ENCODE measurements at regions not wholly inside any gene's neighbourhood (a gene's known extent, or its start where the extent isn't known, plus 50 kb on each side); places are given as distances from the start of the nearest gene placed in this dataset.

DNA sequence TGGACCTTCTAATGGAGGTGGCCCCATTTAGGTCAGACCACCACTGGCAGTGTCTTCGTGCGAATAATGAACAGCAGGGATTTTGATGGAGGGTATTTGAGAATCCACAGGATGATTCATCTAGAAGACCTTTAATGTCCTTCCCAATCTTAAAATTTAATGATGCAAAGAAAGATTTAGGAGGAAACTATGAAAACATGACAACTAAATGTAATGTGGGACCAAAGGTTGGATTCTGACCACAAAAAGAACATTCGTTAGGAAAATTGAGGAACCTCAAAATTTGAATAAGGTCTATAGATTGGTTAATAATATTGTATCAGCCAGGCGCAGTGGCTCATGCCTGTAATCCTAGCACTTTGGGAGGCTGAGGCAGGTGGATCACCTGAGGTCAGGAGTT lies 78.2 kb upstream of the TMPO start:
- intact Hi-C loops (cut with DNase I), result no loop called here
- H3K27ac ChIP-seq, result no peak overlapping the region

DNA sequence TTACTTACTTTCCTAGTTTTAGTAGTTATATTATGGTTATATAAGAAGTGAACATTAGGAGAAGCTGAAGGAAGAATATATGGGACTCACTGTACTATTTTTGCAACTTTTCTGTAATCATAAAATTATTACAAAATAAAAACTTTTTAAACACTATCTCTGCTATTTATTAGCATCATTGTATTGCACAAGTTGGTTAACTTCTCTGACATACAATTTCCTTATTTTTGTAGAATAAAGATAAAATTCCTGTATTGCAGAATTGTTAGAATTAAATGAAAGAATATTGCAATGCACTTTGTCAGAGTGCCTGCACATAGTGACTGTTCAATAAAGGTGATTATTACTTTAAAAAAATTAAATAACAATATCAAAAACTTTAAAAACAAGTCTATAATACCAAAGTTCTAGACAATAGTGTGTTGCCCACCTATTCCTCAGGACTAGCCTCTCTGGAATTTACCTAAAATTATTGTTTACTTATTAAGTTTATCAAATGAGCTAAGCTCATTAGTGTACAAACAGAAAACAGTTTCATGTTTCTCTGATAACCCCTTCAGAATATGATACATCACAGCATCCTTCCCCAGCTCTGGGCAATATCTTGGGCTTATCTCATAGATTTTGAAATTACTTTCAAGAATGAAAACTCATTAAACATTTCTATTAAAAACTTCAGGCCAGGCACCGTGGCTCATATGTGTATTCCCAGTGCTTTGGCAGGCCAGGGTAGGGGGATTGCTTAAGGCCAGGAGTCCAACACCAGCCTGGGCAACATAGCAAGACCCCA lies 77.4 kb upstream of the TMPO start:
- Histone ChIP-seq H3K27ac (no peak overlapping the region), H3K4me1 (no peaks in the 10 kb centered on the region), H3K27me3 (no peaks in the 10 kb centered on the region), H3K9me3 (no peaks in the 10 kb centered on the region), H3K4me3 (replicated peaks in 1 of 3) (no peak overlapping the region), H3K36me3 (no peaks in the 10 kb centered on the region)
- intact Hi-C loops (cut with DNase I), result no loop called here
- TF ChIP-seq POLR2A (IDR thresholded peaks at IDR 0.05), result no peak
- TF ChIP-seq, protein P1, sequence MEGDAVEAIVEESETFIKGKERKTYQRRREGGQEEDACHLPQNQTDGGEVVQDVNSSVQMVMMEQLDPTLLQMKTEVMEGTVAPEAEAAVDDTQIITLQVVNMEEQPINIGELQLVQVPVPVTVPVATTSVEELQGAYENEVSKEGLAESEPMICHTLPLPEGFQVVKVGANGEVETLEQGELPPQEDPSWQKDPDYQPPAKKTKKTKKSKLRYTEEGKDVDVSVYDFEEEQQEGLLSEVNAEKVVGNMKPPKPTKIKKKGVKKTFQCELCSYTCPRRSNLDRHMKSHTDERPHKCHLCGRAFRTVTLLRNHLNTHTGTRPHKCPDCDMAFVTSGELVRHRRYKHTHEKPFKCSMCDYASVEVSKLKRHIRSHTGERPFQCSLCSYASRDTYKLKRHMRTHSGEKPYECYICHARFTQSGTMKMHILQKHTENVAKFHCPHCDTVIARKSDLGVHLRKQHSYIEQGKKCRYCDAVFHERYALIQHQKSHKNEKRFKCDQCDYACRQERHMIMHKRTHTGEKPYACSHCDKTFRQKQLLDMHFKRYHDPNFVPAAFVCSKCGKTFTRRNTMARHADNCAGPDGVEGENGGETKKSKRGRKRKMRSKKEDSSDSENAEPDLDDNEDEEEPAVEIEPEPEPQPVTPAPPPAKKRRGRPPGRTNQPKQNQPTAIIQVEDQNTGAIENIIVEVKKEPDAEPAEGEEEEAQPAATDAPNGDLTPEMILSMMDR (IDR thresholded peaks at IDR 0.05), result no peak
- no peak for DNase-seq
- WGBS, 2 donors, result 87 to 89% methylated on average over 1 of the region's 1 CpG

More for the DNA sequence above, 78.2 kb upstream of the TMPO start:
- Histone ChIP-seq H3K4me1 (no peaks in the 10 kb centered on the region), H3K27me3 (no peaks in the 10 kb centered on the region), H3K4me3 (replicated peaks in 1 of 3) (no peak overlapping the region), H3K9me3 (no peaks in the 10 kb centered on the region), H3K36me3 (no peaks in the 10 kb centered on the region)
- TF ChIP-seq, protein P1 (IDR thresholded peaks at IDR 0.05), result no peak
- TF ChIP-seq POLR2A (IDR thresholded peaks at IDR 0.05), result no peak
- 92 to 94% methylated on average over 4 of the region's 4 CpGs for WGBS, 2 donors
- no peak for DNase-seq

DNA sequence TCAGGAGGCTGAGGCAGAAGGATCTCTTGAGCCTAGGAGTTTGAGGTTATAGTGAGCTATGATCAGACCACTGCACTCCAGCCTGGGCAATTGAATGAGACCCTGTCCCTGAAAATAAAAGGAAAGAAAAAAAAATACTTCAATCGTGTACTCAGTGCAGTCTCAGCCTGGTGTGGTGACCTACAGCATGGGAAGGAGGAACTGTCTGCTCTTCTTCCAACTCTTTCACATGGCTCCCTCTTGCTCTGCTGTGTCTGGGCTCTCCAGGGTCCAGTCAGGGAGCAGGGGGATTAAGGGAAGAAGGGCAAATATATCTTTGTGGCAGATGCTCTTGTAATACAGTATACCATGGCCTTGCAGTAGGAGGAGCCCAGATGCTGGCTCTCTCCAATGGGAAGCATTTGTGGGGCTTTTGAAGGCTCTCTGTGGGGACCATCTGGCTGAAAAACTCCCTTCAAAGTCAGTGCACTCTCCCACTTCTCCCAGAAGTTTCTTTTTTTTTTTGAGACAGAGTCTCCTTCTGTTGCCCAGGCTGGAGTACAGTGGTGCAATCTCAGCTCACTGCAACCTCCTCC lies 76.6 kb upstream of the TMPO start:
- Histone ChIP-seq H3K36me3 (no peaks in the 10 kb centered on the region), H3K9me3 (no peaks in the 10 kb centered on the region), H3K4me3 (replicated peaks in 1 of 3) (no peak overlapping the region), H3K27me3 (no peaks in the 10 kb centered on the region), H3K4me1 (no peaks in the 10 kb centered on the region), H3K27ac (no peak overlapping the region)
- intact Hi-C loops (cut with DNase I), result no loop called here
- 59 to 70% methylated on average over 1 of the region's 1 CpG for WGBS, 2 donors
- DNase-seq, result no peak
- no peak for TF ChIP-seq POLR2A (IDR thresholded peaks at IDR 0.05)
- TF ChIP-seq, protein P1 (IDR thresholded peaks at IDR 0.05), result no peak

DNA sequence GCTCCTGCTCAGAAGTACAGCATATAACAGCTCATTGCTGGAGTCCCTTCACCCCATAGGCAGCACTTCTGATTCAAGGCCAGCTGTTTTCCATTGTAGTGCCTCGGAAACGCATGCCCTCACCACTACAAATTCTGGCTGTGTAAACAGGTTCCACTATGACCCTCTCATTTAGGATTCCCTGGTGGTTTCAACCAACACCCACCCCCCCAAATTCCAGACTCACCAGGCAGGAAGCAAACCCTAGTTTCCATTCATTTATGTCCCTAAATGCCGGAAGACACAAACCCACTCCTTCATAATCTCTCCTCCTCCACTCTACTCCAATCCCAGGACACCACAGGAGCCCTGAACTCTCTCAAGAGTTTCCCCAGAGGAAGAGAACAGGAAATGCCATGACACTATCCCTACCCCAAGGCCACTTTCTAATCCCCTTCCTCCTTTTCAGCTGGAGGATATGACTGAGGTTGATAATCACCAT lies 75.9 kb upstream of the TMPO start:
- Histone ChIP-seq H3K9me3 (no peaks in the 10 kb centered on the region), H3K4me1 (no peaks in the 10 kb centered on the region), H3K27me3 (no peaks in the 10 kb centered on the region), H3K36me3 (no peaks in the 10 kb centered on the region), H3K4me3 (replicated peaks in 1 of 3) (no peak overlapping the region), H3K27ac (peak overlapping the region in 1 of 3 donors; percentile 33)
- TF ChIP-seq, protein P1 (IDR thresholded peaks at IDR 0.05), result no peak
- no peak for TF ChIP-seq POLR2A (IDR thresholded peaks at IDR 0.05)
- DNase-seq, result no peak
- intact Hi-C loops (cut with DNase I), result no loop called here
- WGBS, 2 donors, result 47 to 51% methylated on average over 3 of the region's 3 CpGs

DNA sequence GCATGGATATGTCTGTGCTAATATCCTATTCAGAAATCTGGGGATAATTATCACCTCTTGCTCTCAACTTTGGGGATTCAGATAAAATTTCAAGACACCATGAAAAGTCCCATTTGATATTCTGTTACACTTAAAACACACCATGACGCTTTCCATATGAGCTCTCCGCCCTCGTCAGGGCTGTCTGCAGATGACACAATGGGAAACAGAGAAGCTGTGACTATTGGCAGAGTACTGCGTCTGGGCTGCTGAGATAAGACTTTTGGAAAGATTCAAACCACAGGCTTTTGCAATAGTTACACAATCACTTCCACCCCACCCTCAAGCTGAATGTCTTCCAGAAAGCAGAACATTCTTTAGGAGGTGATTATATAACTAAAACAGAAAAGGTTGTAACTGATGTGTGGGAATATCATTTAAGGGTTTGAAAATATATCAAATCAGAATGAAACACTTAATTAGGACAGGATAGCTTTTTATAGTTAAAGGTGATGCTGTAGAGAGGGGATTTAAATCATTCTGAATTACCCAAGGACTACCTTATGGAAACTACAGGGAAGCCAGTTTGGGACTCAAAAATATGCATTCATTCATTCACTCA lies 75.3 kb upstream of the TMPO start:
- no peaks in the 10 kb centered on the region for H3K27me3 ChIP-seq
- H3K9me3 ChIP-seq, result no peaks in the 10 kb centered on the region
- WGBS, 2 donors, result 44 to 82% methylated on average over 4 of the region's 4 CpGs
- no peaks in the 10 kb centered on the region for H3K4me1 ChIP-seq
- H3K27ac ChIP-seq, result peak overlapping the region in 1 of 3 donors; percentile 33
- no peaks in the 10 kb centered on the region for H3K36me3 ChIP-seq
- TF ChIP-seq, protein P1 (IDR thresholded peaks at IDR 0.05), result no peak
- no peak for TF ChIP-seq POLR2A (IDR thresholded peaks at IDR 0.05)
- peak in 1 of 2 donors; percentile 19 for DNase-seq
- intact Hi-C loops (cut with DNase I), result no loop called here
- no peak overlapping the region for H3K4me3 ChIP-seq (replicated peaks in 1 of 3)

All from thyroid gland (tissue), 4 donors.